WTC11 (cell line): ENCODE measurements at regions not wholly inside any gene's neighbourhood (a gene's known extent, or its start where the extent isn't known, plus 50 kb on each side); places are given as distances from the start of the nearest gene placed in this dataset.
A peak's percentile ranks its signal among the peaks of the same experiment; 100 is the strongest.

Source experiments
- ATAC-seq: fragments of 200-7000 bp; cut with Tn5 transposase; 2 replicates; pipeline ENCODE4 v1.10.0; 2021; ENCODE audit warnings: mild to moderate bottlenecking, moderate library complexity
- CTCF ChIA-PET: fragments of 300-600 bp; sonication (Branson Sonifier 250); formaldehyde crosslinking; loops from one replicate; lab custom pipeline; 2021; ENCODE audit warnings: antibody characterized with exemption; lab: Charles Lee
- POLR2A ChIA-PET: fragments of 350-600 bp; sonication (Branson Sonifier 250); formaldehyde crosslinking; loops from one replicate; lab custom pipeline; 2021; ENCODE audit warnings: antibody characterized with exemption; lab: Charles Lee
- DNase-seq: peaks from one replicate; pipeline ENCODE4 v3.0.0; 2021; ENCODE audit warnings: low spot score
- H3K27ac Mint-ChIP-seq: 2 replicates; pipeline ENCODE4 v1.8.0; 2021; ENCODE audit warnings: mixed read lengths
- H3K27me3 Mint-ChIP-seq: 2 replicates; pipeline ENCODE4 v1.8.0; 2021; ENCODE audit warnings: low read depth, mild to moderate bottlenecking, moderate library complexity, mixed read lengths
- H3K36me3 Mint-ChIP-seq: 2 replicates; pipeline ENCODE4 v1.8.0; 2021; ENCODE audit warnings: mixed read lengths
- H3K4me1 Mint-ChIP-seq: 2 replicates; pipeline ENCODE4 v1.8.0; 2022; ENCODE audit warnings: mixed read lengths
- H3K4me3 Mint-ChIP-seq: 2 replicates; pipeline ENCODE4 v1.8.0; 2021; ENCODE audit warnings: mild to moderate bottlenecking, moderate library complexity, mixed read lengths
- H3K9me3 Mint-ChIP-seq: 2 replicates; pipeline ENCODE4 v1.8.0; 2021; ENCODE audit warnings: mixed read lengths
- ATF1 ChIP-seq: sonication (generic); formaldehyde crosslinking; IDR thresholded peaks from 2 replicates; pipeline ENCODE4 v1.8.1; 2023; ENCODE audit warnings: mild to moderate bottlenecking, moderate library complexity, missing genetic modification reagents
- ETV6 ChIP-seq: sonication (generic); formaldehyde crosslinking; IDR thresholded peaks from 2 replicates; pipeline ENCODE4 v1.8.1; 2022; ENCODE audit warnings: mild to moderate bottlenecking, missing genetic modification reagents
- GABPB1 ChIP-seq: sonication (generic); formaldehyde crosslinking; IDR thresholded peaks from 2 replicates; pipeline ENCODE4 v1.8.1; 2023; ENCODE audit warnings: mild to moderate bottlenecking, missing genetic modification reagents
- IRF2 ChIP-seq: sonication (generic); formaldehyde crosslinking; IDR thresholded peaks from 2 replicates; pipeline ENCODE4 v1.8.0; 2022; ENCODE audit warnings: low read depth, missing genetic modification reagents, borderline replicate concordance
- JAZF1 ChIP-seq: fragments of 250-450 bp; sonication (Bioruptor Pico); IDR thresholded peaks from 2 replicates; pipeline ENCODE4 v1.9.0; 2021; ENCODE audit warnings: moderate library complexity, mild to moderate bottlenecking, inconsistent platforms
- JUN ChIP-seq: sonication (generic); formaldehyde crosslinking; IDR thresholded peaks from 2 replicates; pipeline ENCODE4 v1.8.0; 2023; ENCODE audit warnings: mild to moderate bottlenecking, missing genetic modification reagents
- KAT7 ChIP-seq: sonication (generic); formaldehyde crosslinking; IDR thresholded peaks from 2 replicates; pipeline ENCODE4 v1.8.1; 2023; ENCODE audit warnings: missing genetic modification reagents, mild to moderate bottlenecking, borderline replicate concordance
- NR2C2 ChIP-seq: sonication (generic); formaldehyde crosslinking; IDR thresholded peaks from 2 replicates; pipeline ENCODE4 v1.8.0; 2022; ENCODE audit warnings: mild to moderate bottlenecking, missing genetic modification reagents
- PRRX2 ChIP-seq: fragments of 250-450 bp; sonication (Bioruptor Pico); IDR thresholded peaks from 2 replicates; pipeline ENCODE4 v1.8.0; 2021; ENCODE audit warnings: mild to moderate bottlenecking
- SP1 ChIP-seq: sonication (generic); formaldehyde crosslinking; conservative IDR thresholded peaks from 2 replicates; pipeline ENCODE4 v1.8.1; 2022; ENCODE audit warnings: missing genetic modification reagents
- STAT6 ChIP-seq: sonication (generic); formaldehyde crosslinking; conservative IDR thresholded peaks from 2 replicates; pipeline ENCODE4 v1.8.1; 2023; ENCODE audit warnings: mild to moderate bottlenecking, low read depth, missing genetic modification reagents, moderate library complexity
- TCF7 ChIP-seq: sonication (generic); formaldehyde crosslinking; IDR thresholded peaks from 2 replicates; pipeline ENCODE4 v1.8.0; 2022; ENCODE audit warnings: mild to moderate bottlenecking, low read depth, missing genetic modification reagents, moderate library complexity
- TP53 ChIP-seq: sonication (generic); formaldehyde crosslinking; IDR thresholded peaks from 2 replicates; pipeline ENCODE4 v1.8.1; 2023; ENCODE audit warnings: mild to moderate bottlenecking, missing genetic modification reagents
- USF1 ChIP-seq: sonication (generic); formaldehyde crosslinking; IDR thresholded peaks from 2 replicates; pipeline ENCODE4 v1.8.0; 2022; ENCODE audit warnings: mild to moderate bottlenecking, missing genetic modification reagents
- USF2 ChIP-seq: sonication (generic); formaldehyde crosslinking; IDR thresholded peaks from 2 replicates; pipeline ENCODE4 v1.8.1; 2023; ENCODE audit warnings: mild to moderate bottlenecking, missing genetic modification reagents, moderate library complexity
- ZNF121 ChIP-seq: sonication (generic); formaldehyde crosslinking; IDR thresholded peaks from 2 replicates; pipeline ENCODE4 v1.8.0; 2023; ENCODE audit warnings: missing genetic modification reagents
- ZNF263 ChIP-seq: sonication (generic); formaldehyde crosslinking; IDR thresholded peaks from 2 replicates; pipeline ENCODE4 v1.8.1; 2022; ENCODE audit warnings: low read depth, mild to moderate bottlenecking, moderate library complexity, missing genetic modification reagents
- ZNF512 ChIP-seq: sonication (generic); formaldehyde crosslinking; IDR thresholded peaks from 2 replicates; pipeline ENCODE4 v1.8.1; 2022; ENCODE audit warnings: missing genetic modification reagents, borderline replicate concordance

- TF ChIP-seq NR2C2 (CRISPR knock-in tag): no peak
- TF ChIP-seq PRRX2: no peak
- no peak for TF ChIP-seq IRF2 (CRISPR knock-in tag)
Measured at GRCh38 chr17:33640629-33641028, 347.5 kb upstream of the ASIC2 start (continued).

GRCh38 chr17:33642002-33642401 lies 348.9 kb upstream of the ASIC2 start:
- ATAC-seq (peak; percentile 73), DNase-seq (no peak)
- peaks cover 18% of the 10 kb centered on the region for H3K36me3 Mint-ChIP-seq
- H3K27me3 Mint-ChIP-seq: peaks cover 10% of the 10 kb centered on the region
- POLR2A ChIA-PET: no interaction called here
- TF ChIP-seq JAZF1 (CRISPR knock-in tag) (no peak), KAT7 (CRISPR knock-in tag) (no peak), ZNF263 (CRISPR knock-in tag) (no peak), USF1 (CRISPR knock-in tag) (no peak)
- H3K27ac Mint-ChIP-seq: no peak overlapping the region
- no peak overlapping the region for H3K4me3 Mint-ChIP-seq
- peaks cover 27% of the 10 kb centered on the region for H3K4me1 Mint-ChIP-seq
- CTCF ChIA-PET: interaction anchor here (0.9 to 4.1 kb wide), 2 partner anchors 10 to 33 kb away, joined by 3 to 26 read pairs; no protein-coding TSS in a partner anchor
- H3K9me3 Mint-ChIP-seq: peaks cover 20% of the 10 kb centered on the region

- Mint-ChIP-seq H3K4me1 (peaks cover 4% of the 10 kb centered on the region; the same call in 1 of the 2 replicates), H3K9me3 (no peaks in the 10 kb centered on the region), H3K36me3 (no peaks in the 10 kb centered on the region), H3K27ac (no peak overlapping the region), H3K27me3 (peaks cover 2% of the 10 kb centered on the region; the same call in 1 of the 2 replicates), H3K4me3 (no peak overlapping the region)
- DNase-seq: no peak
- TF ChIP-seq JUN (no peak), USF1 (CRISPR knock-in tag) (no peak), GABPB1 (CRISPR knock-in tag) (no peak), TP53 (CRISPR knock-in tag) (no peak), SP1 (CRISPR knock-in tag) (no peak), STAT6 (CRISPR knock-in tag) (no peak), USF2 (CRISPR knock-in tag) (no peak), TCF7 (CRISPR knock-in tag) (no peak), ZNF512 (CRISPR knock-in tag) (no peak), ATF1 (CRISPR knock-in tag) (no peak), ETV6 (CRISPR knock-in tag) (no peak), ZNF121 (no peak)
- POLR2A ChIA-PET: no interaction called here
- CTCF ChIA-PET: interaction anchor here (0.6 to 1.8 kb wide), 16 partner anchors 9 to 609 kb away, joined by 3 to 19 read pairs (median 4); no protein-coding TSS in a partner anchor
- ATAC-seq: peak; percentile 90
Measured at GRCh38 chr17:33647956-33648355, 354.9 kb upstream of the ASIC2 start.
